BJ (cell line): ENCODE measurements at regions not wholly inside any gene's neighbourhood (a gene's known extent, or its start where the extent isn't known, plus 50 kb on each side); places are given as distances from the start of the nearest gene placed in this dataset.

ENCODE experiments used
- CTCF ChIA-PET: fragments of 350-600 bp; formaldehyde crosslinking; extraction: SDS; loops from one replicate; lab custom pipeline; 2021; ENCODE audit warnings: antibody characterized with exemption, inconsistent platforms; lab: Yijun Ruan, JAX
- POLR2A ChIA-PET: fragments of 300-600 bp; sonication (Branson Sonifier 250); formaldehyde crosslinking; extraction: SDS; loops from one replicate; lab custom pipeline; 2021; ENCODE audit warnings: antibody characterized with exemption; lab: Charles Lee
- DNase-seq: peaks from one replicate; pipeline ENCODE4 v3.0.0-alpha.2; 2011; ENCODE audit warnings: low read depth
- H3K27me3 ChIP-seq: 2 replicates; pipeline ENCODE4 v1.6.0; 2011; ENCODE audit warnings: low read length; ENCODE audit not compliant: control insufficient read depth, insufficient read depth
- H3K36me3 ChIP-seq: 2 replicates; pipeline ENCODE4 v1.5.1; 2011; ENCODE audit warnings: low read length; ENCODE audit not compliant: control insufficient read depth, insufficient read depth
- H3K4me3 ChIP-seq: 2 replicates; pipeline ENCODE4 v1.5.1; 2011; ENCODE audit warnings: low read depth, mild to moderate bottlenecking, control low read depth, low read length
- CTCF ChIP-seq: IDR thresholded peaks from 2 replicates; pipeline ENCODE4 v1.5.1; 2011; ENCODE audit warnings: low read depth, mild to moderate bottlenecking, control low read depth, inconsistent platforms, low read length, moderate library complexity; ENCODE audit not compliant: insufficient read depth

GRCh38 chr5:101080462-101081240, 177.6 kb upstream of the ST8SIA4 start:
- POLR2A ChIA-PET, result no interaction called here
- no peak for DNase-seq

DNA sequence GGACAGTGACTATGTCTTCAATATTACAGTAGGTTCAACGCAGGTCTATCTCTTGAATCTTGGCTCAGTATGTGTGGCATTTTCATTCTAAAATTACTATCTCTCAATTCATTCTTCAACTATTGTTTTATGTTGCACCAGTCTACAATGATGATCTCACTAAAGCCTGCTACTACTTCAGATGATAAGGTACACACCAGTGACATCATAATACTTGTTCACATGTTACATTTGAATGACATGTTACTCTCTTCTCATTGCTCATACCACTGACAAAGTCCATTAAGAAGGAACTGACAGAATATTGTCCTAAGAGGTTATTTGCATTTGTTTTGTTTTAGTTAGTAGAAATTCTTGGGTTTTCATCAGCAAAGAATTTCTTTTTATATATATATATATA, 165.2 kb upstream of the ST8SIA4 start:
- Histone ChIP-seq H3K27me3 (no peaks in the 10 kb centered on the region), H3K36me3 (no peaks in the 10 kb centered on the region), H3K4me3 (no peak overlapping the region)
- POLR2A ChIA-PET, result no interaction called here
- CTCF ChIA-PET, result no interaction called here
- DNase-seq, result no peak
- TF ChIP-seq CTCF, result no peak

More at GRCh38 chr5:101080462-101081240, 177.6 kb upstream of the ST8SIA4 start:
- CTCF ChIA-PET, result interaction anchor here (0.6 kb wide), 1 partner anchor 14 kb away, joined by 3 read pairs; no protein-coding TSS in a partner anchor
- H3K27me3 ChIP-seq, result no peaks in the 10 kb centered on the region
- no peak overlapping the region for H3K4me3 ChIP-seq
- no peak for TF ChIP-seq CTCF
- H3K36me3 ChIP-seq, result no peaks in the 10 kb centered on the region

GRCh38 chr5:101067429-101067828, 164.3 kb upstream of the ST8SIA4 start:
- Histone ChIP-seq H3K27me3 (no peaks in the 10 kb centered on the region), H3K36me3 (no peaks in the 10 kb centered on the region), H3K4me3 (no peak overlapping the region)
- DNase-seq, result no peak
- CTCF ChIA-PET, result no interaction called here
- POLR2A ChIA-PET, result no interaction called here
- TF ChIP-seq CTCF, result no peak

DNA sequence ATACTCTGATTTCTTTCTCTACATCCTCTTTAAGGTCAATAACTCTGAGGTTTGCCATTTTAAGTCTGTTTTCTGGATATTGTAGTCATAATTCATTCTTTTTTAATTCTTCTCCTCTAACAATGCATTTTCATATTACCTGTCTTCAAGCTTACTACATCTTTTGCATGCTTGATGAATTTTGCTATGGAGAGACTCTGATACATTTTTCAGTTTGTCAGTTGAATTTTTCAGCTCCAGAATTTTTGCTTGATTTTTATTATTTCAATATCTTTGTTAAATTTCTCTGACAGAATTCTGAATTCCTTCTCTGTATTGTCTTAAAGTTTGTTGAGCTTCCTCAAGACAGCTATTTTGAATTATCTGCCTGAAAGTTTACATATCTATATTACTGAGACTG, 159.8 kb upstream of the ST8SIA4 start:
- no peak for DNase-seq
- CTCF ChIA-PET, result no interaction called here
- Histone ChIP-seq H3K4me3 (no peak overlapping the region), H3K36me3 (no peaks in the 10 kb centered on the region), H3K27me3 (no peaks in the 10 kb centered on the region)
- POLR2A ChIA-PET, result no interaction called here
- TF ChIP-seq CTCF, result no peak

GRCh38 chr5:101047181-101047580, 144.1 kb upstream of the ST8SIA4 start:
- Histone ChIP-seq H3K4me3 (no peak overlapping the region), H3K27me3 (no peaks in the 10 kb centered on the region), H3K36me3 (no peaks in the 10 kb centered on the region)
- ChIA-PET CTCF (interaction anchor here (0.9 kb wide), 1 partner anchor 77 kb away, joined by 3 read pairs; no protein-coding TSS in a partner anchor), POLR2A (no interaction called here)
- DNase-seq, result no peak
- no peak for TF ChIP-seq CTCF
